HEK293 (cell line): ENCODE measurements at regions not wholly inside any gene's neighbourhood (a gene's known extent, or its start where the extent isn't known, plus 50 kb on each side); places are given as distances from the start of the nearest gene placed in this dataset.

ENCODE experiments used
- CTCF ChIA-PET: fragments of 350-600 bp; formaldehyde crosslinking; extraction: SDS; loops from one replicate; lab custom pipeline; 2021; ENCODE audit warnings: antibody characterized with exemption; lab: Yijun Ruan, JAX
- POLR2A ChIA-PET: fragments of 300-600 bp; formaldehyde crosslinking; extraction: SDS; loops from one replicate; lab custom pipeline; 2020; ENCODE audit warnings: antibody characterized with exemption, inconsistent platforms; lab: Yijun Ruan, JAX
- H3K27ac ChIP-seq: fragments of 200-500 bp; sonication (Bioruptor generic); 2 replicates; pipeline ENCODE4 v1.5.1; 2014; ENCODE audit warnings: low read depth, low read length, control low read depth, inconsistent platforms; ENCODE audit errors: extremely low read depth
- H3K36me3 ChIP-seq, 2 experiments: fragments of 200-500 bp in 1 of 2; sonication (Bioruptor generic) in 1 of 2; 1 replicate in 1 of 2; 2 replicates in 1 of 2; pipeline ENCODE4 v1.5.1; 2014 to 2017; ENCODE audit warnings: inconsistent platforms in 2 of 2, low read length in 2 of 2; ENCODE audit not compliant: control insufficient read depth in 2 of 2, insufficient read depth in 1 of 2
- H3K4me1 ChIP-seq: fragments of 200-500 bp; sonication (Bioruptor generic); 2 replicates; pipeline ENCODE4 v1.5.1; 2014; ENCODE audit warnings: mild to moderate bottlenecking, low read length, inconsistent platforms; ENCODE audit not compliant: control insufficient read depth, insufficient read depth
- H3K4me3 ChIP-seq: 2 replicates; pipeline ENCODE4 v1.5.1; 2011; ENCODE audit warnings: low read depth, mild to moderate bottlenecking, control low read depth, low read length, moderate library complexity
- H3K9me3 ChIP-seq: fragments of 200-500 bp; sonication (Bioruptor generic); 2 replicates; pipeline ENCODE4 v1.5.1; 2014; ENCODE audit warnings: low read depth, low read length, inconsistent platforms; ENCODE audit not compliant: control insufficient read depth, insufficient read depth
- BCL6B ChIP-seq: fragments of 450-650 bp; formaldehyde crosslinking; IDR thresholded peaks from 2 replicates; pipeline ENCODE4 v1.5.1; 2017; ENCODE audit warnings: missing biosample characterization, missing genetic modification characterization
- GLIS1 ChIP-seq: fragments of 450-650 bp; formaldehyde crosslinking; IDR thresholded peaks from 2 replicates; pipeline ENCODE4 v1.5.1; 2016; ENCODE audit warnings: missing biosample characterization, missing genetic modification characterization
- IKZF3 ChIP-seq: fragments of 450-650 bp; IDR thresholded peaks from 2 replicates; pipeline ENCODE4 v1.5.0; 2018; ENCODE audit warnings: missing biosample characterization, mild to moderate bottlenecking, missing genetic modification characterization, moderate library complexity
- MZF1 ChIP-seq: fragments of 450-650 bp; formaldehyde crosslinking; IDR thresholded peaks from 2 replicates; pipeline ENCODE4 v1.5.1; 2017; ENCODE audit warnings: missing biosample characterization, missing genetic modification characterization, borderline replicate concordance
- SP7 ChIP-seq: fragments of 450-650 bp; formaldehyde crosslinking; IDR thresholded peaks from 2 replicates; pipeline ENCODE4 v1.5.1; 2016; ENCODE audit warnings: missing biosample characterization, missing genetic modification characterization
- ZBTB8A ChIP-seq: fragments of 450-650 bp; formaldehyde crosslinking; IDR thresholded peaks from 2 replicates; pipeline ENCODE4 v1.5.1; 2016; ENCODE audit warnings: missing biosample characterization, missing genetic modification characterization
- ZNF10 ChIP-seq: fragments of 450-650 bp; formaldehyde crosslinking; IDR thresholded peaks from 2 replicates; pipeline ENCODE4 v1.5.1; 2017; ENCODE audit warnings: missing biosample characterization, missing genetic modification characterization
- ZNF221 ChIP-seq: fragments of 450-650 bp; formaldehyde crosslinking; IDR thresholded peaks from 2 replicates; pipeline ENCODE4 v1.5.1; 2017; ENCODE audit warnings: missing biosample characterization, missing genetic modification characterization, borderline replicate concordance
- ZNF239 ChIP-seq: fragments of 450-650 bp; formaldehyde crosslinking; IDR thresholded peaks from 2 replicates; pipeline ENCODE4 v1.5.1; 2016; ENCODE audit warnings: missing biosample characterization, missing genetic modification characterization
- ZNF335 ChIP-seq: fragments of 450-650 bp; formaldehyde crosslinking; conservative IDR thresholded peaks from 2 replicates; pipeline ENCODE4 v1.5.1; 2016; ENCODE audit warnings: missing biosample characterization, missing genetic modification characterization
- ZNF354C ChIP-seq: fragments of 450-650 bp; formaldehyde crosslinking; IDR thresholded peaks from 2 replicates; pipeline ENCODE4 v1.5.1; 2016; ENCODE audit warnings: missing biosample characterization, missing genetic modification characterization, low read depth, borderline replicate concordance
- ZNF366 ChIP-seq: fragments of 450-650 bp; formaldehyde crosslinking; conservative IDR thresholded peaks from 2 replicates; pipeline ENCODE4 v1.5.1; 2016; ENCODE audit warnings: missing biosample characterization, missing genetic modification characterization
- ZNF391 ChIP-seq: fragments of 450-650 bp; formaldehyde crosslinking; IDR thresholded peaks from 2 replicates; pipeline ENCODE4 v1.5.1; 2016; ENCODE audit warnings: low read depth, missing biosample characterization, missing genetic modification characterization, borderline replicate concordance
- ZNF529 ChIP-seq: fragments of 450-650 bp; formaldehyde crosslinking; IDR thresholded peaks from 2 replicates; pipeline ENCODE4 v1.5.1; 2017; ENCODE audit warnings: missing genetic modification characterization, missing biosample characterization; ENCODE audit not compliant: insufficient replicate concordance
- ZNF654 ChIP-seq: fragments of 450-650 bp; formaldehyde crosslinking; IDR thresholded peaks from 2 replicates; pipeline ENCODE4 v1.5.1; 2016; ENCODE audit warnings: low read depth, missing biosample characterization, missing genetic modification characterization
- ZNF776 ChIP-seq: fragments of 450-650 bp; formaldehyde crosslinking; IDR thresholded peaks from 2 replicates; pipeline ENCODE4 v1.5.0; 2017; ENCODE audit warnings: missing biosample characterization, missing genetic modification characterization, borderline replicate concordance
- ZNF785 ChIP-seq: fragments of 450-650 bp; formaldehyde crosslinking; IDR thresholded peaks from 2 replicates; pipeline ENCODE4 v1.5.1; 2016; ENCODE audit warnings: missing biosample characterization, missing genetic modification characterization
- ZNF837 ChIP-seq: fragments of 450-650 bp; formaldehyde crosslinking; IDR thresholded peaks from 2 replicates; pipeline ENCODE4 v1.5.1; 2016; ENCODE audit warnings: missing biosample characterization, missing genetic modification characterization
- ZXDB ChIP-seq: fragments of 450-650 bp; formaldehyde crosslinking; IDR thresholded peaks from 2 replicates; pipeline ENCODE4 v1.5.1; 2016; ENCODE audit warnings: missing biosample characterization, missing genetic modification characterization
- TF ChIP-seq, protein P1 (sequence below): fragments of 450-650 bp; formaldehyde crosslinking; IDR thresholded peaks from 2 replicates; pipeline ENCODE4 v1.5.1; 2016; ENCODE audit warnings: missing biosample characterization, missing genetic modification characterization

DNA sequence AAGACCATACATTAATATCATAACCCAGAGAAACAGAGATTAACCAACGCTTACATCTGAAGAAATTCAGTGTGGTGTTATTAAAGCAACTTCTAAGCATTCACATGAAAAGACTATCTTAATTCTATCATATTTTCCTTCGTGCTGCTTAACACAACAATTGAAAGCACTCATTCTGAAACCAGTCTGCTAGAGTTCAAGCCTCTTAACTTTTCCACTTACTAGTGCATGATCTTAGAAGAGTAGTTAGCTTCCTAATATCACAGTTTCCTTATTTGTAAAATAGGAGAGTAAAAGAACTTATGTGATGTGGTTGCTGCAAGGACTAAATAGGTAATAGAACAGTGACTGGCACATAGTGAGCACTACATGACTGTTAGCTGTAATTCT is 379.3 kb downstream of the TRIM36 start:
- H3K4me1 ChIP-seq: no peaks in the 10 kb centered on the region
- no peaks in the 10 kb centered on the region for H3K36me3 ChIP-seq
- no peaks in the 10 kb centered on the region for H3K9me3 ChIP-seq
- no peak overlapping the region for H3K4me3 ChIP-seq
- TF ChIP-seq IKZF3 (tag by site-specific recombination) (no peak), ZNF391 (tag by site-specific recombination) (no peak), ZNF776 (no peak), ZXDB (no peak), ZNF366 (tag by site-specific recombination) (no peak), ZNF10 (tag by site-specific recombination) (no peak), ZNF335 (tag by site-specific recombination) (no peak), ZNF837 (no peak), BCL6B (tag by site-specific recombination) (no peak), ZNF529 (tag by site-specific recombination) (no peak), ZNF239 (no peak)
- ChIA-PET POLR2A (no interaction called here), CTCF (interaction anchor here (0.5 kb wide), 1 partner anchor 17 kb away, joined by 4 read pairs; no protein-coding TSS in a partner anchor)
- H3K27ac ChIP-seq: no peak overlapping the region

DNA sequence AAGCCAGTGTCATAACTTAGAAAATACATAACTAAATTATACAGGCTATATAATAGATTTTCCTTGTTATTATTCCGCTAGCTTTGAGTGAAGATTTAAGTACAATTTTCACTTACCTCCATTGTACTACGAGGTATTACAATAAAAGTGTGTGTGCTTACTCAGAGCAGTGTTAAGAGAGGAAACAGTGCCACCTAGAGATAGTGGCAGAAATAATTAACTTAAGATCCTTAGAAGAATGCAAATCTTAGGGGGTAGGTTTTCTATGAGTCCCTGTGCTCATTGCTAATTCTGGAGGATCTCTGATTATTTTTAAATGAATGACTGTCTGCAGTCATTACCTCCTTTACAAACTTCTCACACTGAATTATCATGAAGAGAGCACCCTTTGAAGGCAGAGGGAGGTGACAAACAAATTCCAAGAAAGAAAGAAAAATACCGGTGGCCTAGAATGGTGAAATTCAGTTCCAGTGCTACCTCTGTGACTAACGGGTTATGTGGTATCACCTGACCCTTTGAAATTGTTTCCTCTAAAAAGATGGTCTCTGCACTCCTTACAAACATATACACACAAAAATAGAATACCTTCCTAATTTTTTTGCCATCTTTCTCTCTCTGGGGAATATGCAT is 379.8 kb downstream of the TRIM36 start:
- Histone ChIP-seq H3K4me3 (no peak overlapping the region), H3K27ac (no peak overlapping the region), H3K9me3 (no peaks in the 10 kb centered on the region), H3K4me1 (no peaks in the 10 kb centered on the region), H3K36me3 (no peaks in the 10 kb centered on the region)
- CTCF ChIA-PET: interaction anchor here (0.5 kb wide), 1 partner anchor 18 kb away, joined by 4 read pairs; no protein-coding TSS in a partner anchor
- TF ChIP-seq, protein P1, sequence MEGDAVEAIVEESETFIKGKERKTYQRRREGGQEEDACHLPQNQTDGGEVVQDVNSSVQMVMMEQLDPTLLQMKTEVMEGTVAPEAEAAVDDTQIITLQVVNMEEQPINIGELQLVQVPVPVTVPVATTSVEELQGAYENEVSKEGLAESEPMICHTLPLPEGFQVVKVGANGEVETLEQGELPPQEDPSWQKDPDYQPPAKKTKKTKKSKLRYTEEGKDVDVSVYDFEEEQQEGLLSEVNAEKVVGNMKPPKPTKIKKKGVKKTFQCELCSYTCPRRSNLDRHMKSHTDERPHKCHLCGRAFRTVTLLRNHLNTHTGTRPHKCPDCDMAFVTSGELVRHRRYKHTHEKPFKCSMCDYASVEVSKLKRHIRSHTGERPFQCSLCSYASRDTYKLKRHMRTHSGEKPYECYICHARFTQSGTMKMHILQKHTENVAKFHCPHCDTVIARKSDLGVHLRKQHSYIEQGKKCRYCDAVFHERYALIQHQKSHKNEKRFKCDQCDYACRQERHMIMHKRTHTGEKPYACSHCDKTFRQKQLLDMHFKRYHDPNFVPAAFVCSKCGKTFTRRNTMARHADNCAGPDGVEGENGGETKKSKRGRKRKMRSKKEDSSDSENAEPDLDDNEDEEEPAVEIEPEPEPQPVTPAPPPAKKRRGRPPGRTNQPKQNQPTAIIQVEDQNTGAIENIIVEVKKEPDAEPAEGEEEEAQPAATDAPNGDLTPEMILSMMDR (tag by site-specific recombination): peak; percentile 14; the same call in 1 of the 2 replicates
- TF ChIP-seq GLIS1 (tag by site-specific recombination) (no peak), ZNF654 (tag by site-specific recombination) (peak; percentile 39)
- POLR2A ChIA-PET: no interaction called here

DNA sequence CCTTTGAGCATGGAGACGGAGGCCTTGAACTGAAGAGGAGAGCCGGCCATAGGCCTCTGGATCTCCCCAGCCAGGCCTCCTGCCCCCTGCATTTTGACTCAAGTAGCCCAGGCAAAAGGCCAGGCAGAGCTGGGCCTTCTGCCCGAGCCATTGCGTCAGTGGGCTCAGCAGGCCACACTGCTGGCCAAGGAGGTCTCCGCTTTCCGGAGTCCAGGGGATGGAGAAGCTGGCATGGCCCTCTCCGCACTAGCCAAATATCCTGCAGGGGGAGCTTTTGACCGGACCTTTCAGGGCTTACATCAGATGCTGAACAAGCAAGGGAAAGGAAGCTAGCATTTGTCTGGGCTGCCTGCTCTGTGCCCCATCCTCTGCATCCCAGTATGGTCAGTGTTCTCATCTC is 386.8 kb downstream of the TRIM36 start:
- no peak overlapping the region for H3K27ac ChIP-seq
- no peaks in the 10 kb centered on the region for H3K4me1 ChIP-seq
- H3K36me3 ChIP-seq: no peaks in the 10 kb centered on the region
- POLR2A ChIA-PET: no interaction called here
- CTCF ChIA-PET: no interaction called here
- H3K4me3 ChIP-seq: no peak overlapping the region
- no peak for TF ChIP-seq MZF1 (tag by site-specific recombination)
- TF ChIP-seq ZBTB8A: no peak
- TF ChIP-seq ZNF354C (tag by site-specific recombination): no peak
- TF ChIP-seq ZNF221: no peak
- TF ChIP-seq ZNF785 (tag by site-specific recombination): no peak
- TF ChIP-seq SP7: no peak
- TF ChIP-seq, all 188 proteins: peak for 0
- H3K9me3 ChIP-seq: no peaks in the 10 kb centered on the region
